Activated CD4-positive, alpha-beta memory T cell treated with anti-CD3 and anti-CD28 coated beads, Interleukin-2, amount 10 ng/mL, durations not matched to agents 7 days and 5 days (primary cell): ENCODE measurements at regions not wholly inside any gene's neighbourhood (a gene's known extent, or its start where the extent isn't known, plus 50 kb on each side); places are given as distances from the start of the nearest gene placed in this dataset.

Experiments used
- CTCF ChIA-PET: fragments of 350-600 bp; sonication (Branson Sonifier 250); formaldehyde crosslinking; loops from one replicate; lab custom pipeline; 2021; ENCODE audit warnings: antibody characterized with exemption, inconsistent platforms; lab: Charles Lee
- POLR2A ChIA-PET: fragments of 350-600 bp; sonication (Branson Sonifier 250); formaldehyde crosslinking; loops from one replicate; lab custom pipeline; 2021; ENCODE audit warnings: antibody characterized with exemption; lab: Charles Lee
- DNase-seq: peaks from one replicate; pipeline ENCODE4 v3.0.0-alpha.2; 2020
- H3K27ac Mint-ChIP-seq: one replicate; pipeline ENCODE4 v1.8.0; 2021; ENCODE audit warnings: mild to moderate bottlenecking, mixed read lengths
- H3K27me3 Mint-ChIP-seq: one replicate; pipeline ENCODE4 v1.8.0; 2021; ENCODE audit warnings: mixed read lengths
- H3K36me3 Mint-ChIP-seq: one replicate; pipeline ENCODE4 v1.8.0; 2021; ENCODE audit warnings: low read depth, mixed read lengths
- H3K4me1 Mint-ChIP-seq: one replicate; pipeline ENCODE4 v1.8.0; 2021; ENCODE audit warnings: mixed read lengths
- H3K4me3 Mint-ChIP-seq: one replicate; pipeline ENCODE4 v1.8.0; 2021; ENCODE audit warnings: mild to moderate bottlenecking, mixed read lengths
- H3K9me3 Mint-ChIP-seq: one replicate; pipeline ENCODE4 v1.8.0; 2021; ENCODE audit warnings: mixed read lengths

DNA sequence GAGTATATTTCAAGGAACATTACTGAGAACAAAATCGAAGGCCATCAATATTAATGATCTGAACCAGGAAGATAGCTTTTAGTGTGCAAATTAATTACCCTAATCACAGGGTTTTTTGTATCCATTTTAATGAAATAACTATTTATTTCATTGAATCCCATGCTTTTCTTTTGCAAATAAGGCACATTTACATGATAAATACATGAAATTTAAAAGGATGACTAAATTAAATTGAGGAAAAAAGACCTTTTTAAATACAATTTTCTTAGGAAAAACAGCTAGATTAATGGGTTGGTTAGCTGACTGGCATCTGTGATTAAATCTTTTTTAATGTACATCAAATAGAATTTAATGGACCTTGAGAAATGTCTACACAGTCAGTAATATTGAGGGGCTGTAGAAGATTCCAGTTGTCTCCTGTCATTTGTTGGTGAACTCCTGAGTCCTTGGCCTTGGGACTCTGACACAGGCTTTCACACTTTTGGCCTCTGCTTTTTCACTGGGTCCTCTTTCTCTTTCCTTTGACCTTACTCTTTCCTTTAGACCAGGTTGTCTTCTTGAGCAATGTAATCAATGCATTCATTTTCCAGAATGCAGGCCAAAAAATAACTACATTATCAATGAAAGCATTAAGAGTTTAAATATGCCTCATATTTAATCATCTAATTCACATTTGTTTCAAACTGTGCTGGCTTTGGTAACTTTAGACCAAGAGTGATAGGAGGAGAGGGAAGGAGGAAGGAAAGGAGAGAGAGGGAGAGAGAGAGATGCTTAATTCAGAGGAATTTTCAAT, 511.5 kb downstream of the ZNF608 start:
- POLR2A ChIA-PET: no interaction called here
- H3K36me3 Mint-ChIP-seq: no peaks in the 10 kb centered on the region
- H3K9me3 Mint-ChIP-seq: peaks cover 11% of the 10 kb centered on the region
- H3K27ac Mint-ChIP-seq: no peak overlapping the region
- CTCF ChIA-PET: no interaction called here
- no peak for DNase-seq
- H3K27me3 Mint-ChIP-seq: no peaks in the 10 kb centered on the region
- no peak overlapping the region for H3K4me3 Mint-ChIP-seq
- no peaks in the 10 kb centered on the region for H3K4me1 Mint-ChIP-seq

DNA sequence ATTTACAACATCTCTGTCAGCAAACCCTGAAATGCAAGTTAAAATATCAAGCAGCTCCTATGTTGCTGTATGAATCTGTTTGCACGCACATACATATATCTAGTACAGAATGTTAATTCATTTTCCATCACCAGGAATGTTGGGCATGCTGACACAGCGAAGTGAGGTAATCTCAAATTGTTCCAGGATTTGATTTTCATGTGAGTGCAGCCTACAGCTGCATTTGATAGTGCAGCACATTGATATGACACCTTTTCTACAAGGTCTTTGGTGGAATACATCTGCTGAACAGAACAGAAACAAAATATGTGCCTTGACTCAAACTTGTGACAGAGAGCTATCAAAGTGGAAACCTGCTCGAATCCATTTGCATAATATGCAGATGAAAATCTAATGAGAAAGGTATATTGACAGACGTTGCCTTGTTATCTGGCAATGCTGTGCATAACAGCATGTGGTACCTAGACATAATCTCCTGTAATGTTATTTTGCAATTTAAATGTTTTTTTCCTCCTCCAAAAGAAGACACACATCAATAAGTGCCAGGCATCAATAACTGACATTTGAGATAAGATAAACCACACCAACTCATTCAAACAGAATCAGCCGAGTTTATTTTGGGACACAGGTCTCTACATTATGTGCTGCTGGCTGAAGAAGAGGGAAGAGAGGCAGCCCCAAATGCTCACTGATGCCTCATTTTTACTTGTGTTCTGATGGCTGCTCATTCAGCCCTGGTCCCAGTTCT, 512.2 kb downstream of the ZNF608 start:
- Mint-ChIP-seq H3K36me3 (no peaks in the 10 kb centered on the region), H3K27ac (no peak overlapping the region), H3K27me3 (no peaks in the 10 kb centered on the region), H3K4me1 (no peaks in the 10 kb centered on the region), H3K9me3 (peaks cover 11% of the 10 kb centered on the region), H3K4me3 (no peak overlapping the region)
- DNase-seq: no peak
- CTCF ChIA-PET: no interaction called here
- POLR2A ChIA-PET: no interaction called here

GRCh38 chr5:124232515-124232914, 513.9 kb downstream of the ZNF608 start:
- DNase-seq: no peak
- ChIA-PET POLR2A (no interaction called here), CTCF (no interaction called here)
- no peaks in the 10 kb centered on the region for H3K36me3 Mint-ChIP-seq
- H3K27ac Mint-ChIP-seq: no peak overlapping the region
- no peak overlapping the region for H3K4me3 Mint-ChIP-seq
- H3K4me1 Mint-ChIP-seq: no peaks in the 10 kb centered on the region
- no peaks in the 10 kb centered on the region for H3K27me3 Mint-ChIP-seq
- H3K9me3 Mint-ChIP-seq: peaks cover 8% of the 10 kb centered on the region

DNA sequence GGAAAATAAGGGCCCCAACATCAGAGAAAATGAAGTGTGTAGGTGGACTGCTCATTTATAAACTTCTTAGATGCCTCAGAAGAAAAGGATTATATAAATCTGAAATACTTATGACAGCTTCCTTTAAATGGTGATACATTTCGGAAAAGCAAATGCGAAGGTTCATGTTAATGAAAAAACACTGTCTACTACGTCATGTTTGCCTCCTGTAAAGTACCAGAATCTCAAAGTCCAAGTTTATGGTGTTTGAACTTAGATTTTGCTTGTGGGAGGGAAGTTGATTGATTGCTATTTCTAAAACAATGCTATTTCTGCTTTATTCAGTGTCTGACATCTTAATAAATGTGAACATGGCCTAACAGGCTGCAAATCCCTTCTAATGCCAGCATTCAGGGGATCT, 514.6 kb downstream of the ZNF608 start:
- CTCF ChIA-PET: no interaction called here
- H3K4me1 Mint-ChIP-seq: no peaks in the 10 kb centered on the region
- POLR2A ChIA-PET: no interaction called here

GRCh38 chr5:124231230-124231629, 515.2 kb downstream of the ZNF608 start:
- ChIA-PET CTCF (no interaction called here), POLR2A (no interaction called here)
- Mint-ChIP-seq H3K9me3 (peaks cover 3% of the 10 kb centered on the region), H3K4me3 (no peak overlapping the region), H3K4me1 (no peaks in the 10 kb centered on the region), H3K27ac (no peak overlapping the region), H3K36me3 (no peaks in the 10 kb centered on the region), H3K27me3 (no peaks in the 10 kb centered on the region)
- DNase-seq: no peak

More for the DNA sequence above, 514.6 kb downstream of the ZNF608 start:
- no peaks in the 10 kb centered on the region for H3K36me3 Mint-ChIP-seq
- no peaks in the 10 kb centered on the region for H3K27me3 Mint-ChIP-seq
- DNase-seq: no peak
- no peak overlapping the region for H3K27ac Mint-ChIP-seq
- no peak overlapping the region for H3K4me3 Mint-ChIP-seq
- H3K9me3 Mint-ChIP-seq: peaks cover 8% of the 10 kb centered on the region

GRCh38 chr5:124230456-124230855, 516.0 kb downstream of the ZNF608 start:
- no peaks in the 10 kb centered on the region for H3K36me3 Mint-ChIP-seq
- peaks cover 3% of the 10 kb centered on the region for H3K9me3 Mint-ChIP-seq
- H3K27me3 Mint-ChIP-seq: no peaks in the 10 kb centered on the region
- CTCF ChIA-PET: no interaction called here
- no peaks in the 10 kb centered on the region for H3K4me1 Mint-ChIP-seq
- POLR2A ChIA-PET: no interaction called here
- no peak overlapping the region for H3K4me3 Mint-ChIP-seq
- no peak for DNase-seq
- no peak overlapping the region for H3K27ac Mint-ChIP-seq

- Mint-ChIP-seq H3K4me3 (no peak overlapping the region), H3K9me3 (peaks cover 7% of the 10 kb centered on the region)
These were observed 517.1 kb downstream of the ZNF608 start for GRCh38 chr5:124229352-124229751.

DNA sequence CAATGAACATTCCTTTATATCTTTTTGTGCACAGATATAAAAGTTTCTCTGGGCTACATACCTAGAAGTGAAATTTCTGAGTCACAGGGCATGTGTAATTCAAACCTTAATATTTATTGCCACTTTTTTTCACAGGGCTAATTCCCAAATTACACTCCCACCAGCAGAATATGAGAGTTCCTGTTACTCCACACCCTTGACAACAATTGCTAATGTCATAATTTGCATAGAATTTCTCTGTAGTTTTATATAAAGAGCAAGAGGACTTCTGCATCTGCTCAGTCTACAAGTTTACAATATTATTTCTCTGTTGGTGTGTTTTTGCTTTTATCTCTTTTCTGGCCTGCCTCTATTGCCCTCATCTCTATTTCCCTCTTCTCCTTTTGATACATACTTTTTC, 518.5 kb downstream of the ZNF608 start:
- CTCF ChIA-PET: no interaction called here
- no peak for DNase-seq

More at GRCh38 chr5:124229352-124229751, 517.1 kb downstream of the ZNF608 start:
- Mint-ChIP-seq H3K27me3 (no peaks in the 10 kb centered on the region), H3K27ac (no peak overlapping the region), H3K4me1 (no peaks in the 10 kb centered on the region), H3K36me3 (no peaks in the 10 kb centered on the region)
- no peak for DNase-seq
- CTCF ChIA-PET: no interaction called here
- POLR2A ChIA-PET: no interaction called here

DNA sequence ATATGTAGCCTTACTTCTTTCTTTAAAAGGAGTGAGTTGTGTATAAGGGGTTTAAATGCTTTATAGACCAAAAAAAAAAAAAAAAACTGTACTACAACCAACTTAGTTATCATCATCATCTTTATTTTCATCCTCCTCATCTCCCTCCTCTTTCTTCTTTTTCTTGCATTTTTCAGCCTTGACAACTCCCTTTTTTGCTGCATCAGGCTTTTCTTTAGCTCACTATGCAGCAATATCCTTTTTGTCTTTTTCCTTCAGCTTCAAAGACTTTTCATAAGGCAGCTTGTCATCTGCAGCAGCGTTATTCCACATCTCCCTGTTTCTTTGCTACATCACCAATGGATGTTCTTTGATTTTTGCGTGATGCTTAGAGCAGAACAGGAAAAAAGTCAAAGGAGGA, 526.0 kb downstream of the ZNF608 start:
- POLR2A ChIA-PET: no interaction called here
- CTCF ChIA-PET: interaction anchor here (0.7 kb wide), 1 partner anchor 427 kb away, joined by 5 read pairs; no protein-coding TSS in a partner anchor
- Mint-ChIP-seq H3K9me3 (peaks cover 6% of the 10 kb centered on the region), H3K27me3 (no peaks in the 10 kb centered on the region), H3K4me1 (no peaks in the 10 kb centered on the region), H3K4me3 (no peak overlapping the region), H3K27ac (no peak overlapping the region), H3K36me3 (no peaks in the 10 kb centered on the region)
- DNase-seq: no peak

More for the DNA sequence above, 518.5 kb downstream of the ZNF608 start:
- Mint-ChIP-seq H3K27me3 (no peaks in the 10 kb centered on the region), H3K36me3 (no peaks in the 10 kb centered on the region), H3K4me1 (no peaks in the 10 kb centered on the region), H3K9me3 (peaks cover 7% of the 10 kb centered on the region), H3K27ac (no peak overlapping the region), H3K4me3 (no peak overlapping the region)
- POLR2A ChIA-PET: no interaction called here

DNA sequence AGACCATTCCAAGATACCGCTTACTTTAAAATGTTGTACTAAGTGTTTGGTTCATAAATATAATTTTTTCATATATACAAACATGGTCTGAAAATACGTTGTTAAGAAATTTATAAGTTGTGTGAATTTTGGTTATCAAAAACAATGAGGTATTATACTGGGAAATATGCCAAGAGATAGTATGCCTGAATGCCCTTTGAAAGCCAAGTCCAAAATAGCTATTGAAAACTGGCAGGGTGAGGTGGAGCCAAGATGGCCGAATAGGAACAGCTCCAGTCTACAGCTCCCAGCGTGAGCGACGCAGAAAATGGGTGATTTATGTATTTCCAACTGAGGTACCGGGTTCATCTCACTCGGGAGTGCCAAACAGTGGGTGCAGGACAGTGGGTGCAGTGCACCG, 533.5 kb downstream of the ZNF608 start:
- ChIA-PET POLR2A (no interaction called here), CTCF (no interaction called here)
- no peaks in the 10 kb centered on the region for H3K4me1 Mint-ChIP-seq
- no peak for DNase-seq
- peaks cover 12% of the 10 kb centered on the region for H3K9me3 Mint-ChIP-seq
- H3K36me3 Mint-ChIP-seq: no peaks in the 10 kb centered on the region
- H3K27me3 Mint-ChIP-seq: no peaks in the 10 kb centered on the region
- no peak overlapping the region for H3K27ac Mint-ChIP-seq
- no peak overlapping the region for H3K4me3 Mint-ChIP-seq

- ChIA-PET POLR2A (no interaction called here), CTCF (no interaction called here)
- DNase-seq: no peak
- H3K4me3 Mint-ChIP-seq: no peak overlapping the region
- no peak overlapping the region for H3K27ac Mint-ChIP-seq
- H3K27me3 Mint-ChIP-seq: no peaks in the 10 kb centered on the region
- peaks cover 14% of the 10 kb centered on the region for H3K9me3 Mint-ChIP-seq
- H3K4me1 Mint-ChIP-seq: no peaks in the 10 kb centered on the region
- no peaks in the 10 kb centered on the region for H3K36me3 Mint-ChIP-seq
These were observed 536.1 kb downstream of the ZNF608 start for GRCh38 chr5:124210111-124210910.

DNA sequence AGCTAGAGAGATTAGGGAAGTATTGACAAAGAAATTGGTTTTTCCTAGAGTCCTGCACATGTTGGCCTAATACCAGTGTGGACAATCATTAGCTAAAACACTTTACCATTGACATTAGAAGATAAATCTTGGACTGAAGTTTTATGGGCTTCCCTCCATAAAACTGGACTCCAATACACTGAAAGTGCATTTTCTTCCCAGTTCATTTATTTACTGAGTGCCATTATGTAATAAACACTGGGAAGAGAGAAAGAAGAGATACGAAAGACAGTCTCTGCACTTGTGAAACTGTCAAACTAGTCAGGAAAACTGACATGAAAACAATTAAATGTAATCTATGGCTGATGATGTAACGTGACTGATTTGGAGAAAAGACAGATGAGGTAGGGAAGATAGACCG, 539.3 kb downstream of the ZNF608 start:
- CTCF ChIA-PET: no interaction called here
- no peak overlapping the region for H3K4me3 Mint-ChIP-seq
- H3K27ac Mint-ChIP-seq: no peak overlapping the region
- H3K36me3 Mint-ChIP-seq: no peaks in the 10 kb centered on the region
- H3K9me3 Mint-ChIP-seq: peaks cover 15% of the 10 kb centered on the region
- no peaks in the 10 kb centered on the region for H3K27me3 Mint-ChIP-seq
- POLR2A ChIA-PET: no interaction called here
- no peaks in the 10 kb centered on the region for H3K4me1 Mint-ChIP-seq
- DNase-seq: no peak

GRCh38 chr5:124206540-124206939, 539.9 kb downstream of the ZNF608 start:
- H3K27me3 Mint-ChIP-seq: no peaks in the 10 kb centered on the region
- no peak for DNase-seq
- ChIA-PET POLR2A (no interaction called here), CTCF (no interaction called here)
- no peak overlapping the region for H3K27ac Mint-ChIP-seq
- H3K4me1 Mint-ChIP-seq: no peaks in the 10 kb centered on the region
- H3K4me3 Mint-ChIP-seq: no peak overlapping the region
- peaks cover 15% of the 10 kb centered on the region for H3K9me3 Mint-ChIP-seq
- H3K36me3 Mint-ChIP-seq: no peaks in the 10 kb centered on the region
